Upper lobe of right lung (tissue), 1 donor: ENCODE measurements at regions not wholly inside any gene's neighbourhood (a gene's known extent, or its start where the extent isn't known, plus 50 kb on each side); places are given as distances from the start of the nearest gene placed in this dataset.
A peak's percentile ranks its signal among the peaks of the same experiment; 100 is the strongest.
"Not testable (repeated sequence)": the region's sequence is repeated elsewhere in the genome, so short reads cannot be mapped to it uniquely, and the experiment has no call there.

ENCODE experiments used
- ATAC-seq: fragments of 200-7000 bp; cut with Tn5 transposase; one replicate; pipeline ENCODE4 v1.9.1; 2020; ENCODE audit warnings: mild to moderate bottlenecking, moderate library complexity
- DNase-seq: peaks from one replicate; pipeline ENCODE4 v3.0.0-alpha.2; 2020
- H3K27ac ChIP-seq: fragments of 200-600 bp; one replicate; pipeline ENCODE4 v1.8.0; 2022
- H3K27me3 ChIP-seq: fragments of 200-600 bp; one replicate; pipeline ENCODE4 v1.8.0; 2022; ENCODE audit warnings: mild to moderate bottlenecking
- H3K36me3 ChIP-seq: fragments of 200-600 bp; one replicate; pipeline ENCODE4 v1.8.0; 2022
- H3K4me1 ChIP-seq: fragments of 200-600 bp; one replicate; pipeline ENCODE4 v1.8.0; 2022
- H3K4me3 ChIP-seq: fragments of 200-600 bp; one replicate; pipeline ENCODE4 v1.8.0; 2022; ENCODE audit warnings: mild to moderate bottlenecking
- H3K9me3 ChIP-seq: fragments of 200-600 bp; one replicate; pipeline ENCODE4 v1.8.0; 2022
- CTCF ChIP-seq: fragments of 200-600 bp; IDR thresholded peaks from one replicate; pipeline ENCODE4 v1.8.0; 2022; ENCODE audit warnings: antibody characterized with exemption
- intact Hi-C: fragments of 100-400 bp; cut with DNase I; formaldehyde crosslinking; loops from one replicate; pipeline ENCODE4 v1.11.0; 2022
- donor health status: DM: no; HTN: yes; CAD: no; lungs with severe emphysema.

GRCh38 chr4:128427832-128428366 lies 140.3 kb upstream of the PGRMC2 start:
- peak overlapping the region; percentile 56 for H3K27ac ChIP-seq
- TF ChIP-seq CTCF: peak; percentile 48

DNA sequence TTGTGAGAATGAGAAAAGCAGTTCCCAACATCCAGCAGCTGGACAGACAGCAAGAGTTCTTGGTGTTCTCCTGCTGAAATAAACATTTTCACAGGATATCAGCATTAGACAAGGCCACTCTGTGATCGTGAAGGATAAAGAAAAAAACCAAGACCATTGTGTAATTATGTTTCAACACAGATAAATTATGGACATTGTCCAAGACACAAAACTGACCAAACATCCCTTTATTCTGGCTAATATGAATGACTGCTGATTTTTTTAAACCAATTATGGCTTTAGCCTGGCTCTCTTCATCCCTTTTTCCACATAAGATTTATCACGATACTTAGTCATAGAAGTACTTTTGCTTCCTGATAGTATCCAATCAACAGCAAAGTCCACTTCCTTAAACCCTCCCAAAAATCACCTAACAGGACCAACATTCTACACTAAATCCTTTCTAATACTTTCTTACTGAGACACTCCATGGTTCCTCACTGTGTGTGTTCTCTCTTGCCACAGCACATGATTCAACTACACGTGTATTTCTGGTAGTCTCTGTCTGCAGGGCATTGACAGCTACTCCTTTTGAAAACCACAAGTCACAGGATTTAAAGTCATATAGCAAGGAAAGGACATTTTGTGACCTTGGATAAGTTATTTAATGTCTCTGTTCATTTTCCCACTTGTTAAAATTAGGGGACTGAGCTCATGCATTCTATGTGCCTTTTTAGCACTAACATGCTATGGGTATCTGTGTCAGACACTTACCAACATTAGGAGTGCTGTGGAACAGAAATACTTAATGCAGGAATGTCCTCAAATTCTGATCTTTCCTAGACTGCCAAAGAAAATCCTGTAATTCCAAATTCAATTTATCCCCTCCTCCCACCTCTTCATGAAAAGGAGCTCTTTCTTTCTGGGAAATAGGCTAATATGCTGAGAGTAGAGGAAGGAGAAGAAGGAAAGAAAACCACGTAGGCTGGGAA lies 137.2 kb upstream of the PGRMC2 start:
- DNase-seq (no peak), ATAC-seq (no peak)
- H3K27me3 ChIP-seq: no peaks in the 10 kb centered on the region
- TF ChIP-seq CTCF: no peak
- no peaks in the 10 kb centered on the region for H3K36me3 ChIP-seq
- H3K4me1 ChIP-seq: no peaks in the 10 kb centered on the region
- no peak overlapping the region for H3K27ac ChIP-seq
- H3K4me3 ChIP-seq: no peak overlapping the region
- no peaks in the 10 kb centered on the region for H3K9me3 ChIP-seq
- intact Hi-C loops: no loop called here

More at GRCh38 chr4:128427832-128428366, 140.3 kb upstream of the PGRMC2 start:
- H3K9me3 ChIP-seq: no peaks in the 10 kb centered on the region
- intact Hi-C loops: no loop called here
- H3K4me1 ChIP-seq: no peaks in the 10 kb centered on the region
- H3K4me3 ChIP-seq: peak overlapping the region; percentile 19
- H3K36me3 ChIP-seq: no peaks in the 10 kb centered on the region
- ATAC-seq (peak; percentile 99), DNase-seq (peak; percentile 70)
- H3K27me3 ChIP-seq: no peaks in the 10 kb centered on the region

DNA sequence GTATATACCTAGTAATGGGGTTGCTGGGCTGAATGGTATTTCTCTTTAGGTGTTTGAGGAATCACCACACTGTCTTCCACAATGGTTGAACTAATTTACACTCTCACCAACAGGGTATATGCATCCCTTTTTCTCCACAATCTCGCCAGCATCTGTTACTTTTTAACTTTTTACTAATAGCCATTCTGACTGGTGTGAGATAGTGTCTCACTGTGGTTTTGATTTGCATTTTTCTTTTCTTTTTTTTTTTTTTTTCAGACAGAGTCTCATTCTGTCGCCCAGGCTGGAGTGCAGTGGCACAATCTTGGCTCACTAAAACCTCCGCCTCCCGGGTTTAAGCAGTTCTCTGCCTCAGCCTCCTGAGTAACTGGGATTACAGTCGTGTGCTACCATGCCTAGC lies 134.7 kb upstream of the PGRMC2 start:
- H3K36me3 ChIP-seq, ATAC-seq, H3K9me3 ChIP-seq, H3K4me1 ChIP-seq, H3K4me3 ChIP-seq, intact Hi-C loops, H3K27ac ChIP-seq, H3K27me3 ChIP-seq, DNase-seq: not testable (repeated sequence)

GRCh38 chr4:128416921-128417320 lies 129.3 kb upstream of the PGRMC2 start:
- no peak for TF ChIP-seq CTCF
- DNase-seq (no peak), ATAC-seq (no peak)
- no peak overlapping the region for H3K27ac ChIP-seq
- no peaks in the 10 kb centered on the region for H3K27me3 ChIP-seq
- no peaks in the 10 kb centered on the region for H3K36me3 ChIP-seq
- H3K4me1 ChIP-seq: no peaks in the 10 kb centered on the region
- intact Hi-C loops: no loop called here
- no peak overlapping the region for H3K4me3 ChIP-seq
- H3K9me3 ChIP-seq: no peaks in the 10 kb centered on the region

- ATAC-seq: no peak
- H3K36me3 ChIP-seq: no peaks in the 10 kb centered on the region
- no peaks in the 10 kb centered on the region for H3K27me3 ChIP-seq
- no peaks in the 10 kb centered on the region for H3K9me3 ChIP-seq
- intact Hi-C loops: no loop called here
- no peak overlapping the region for H3K27ac ChIP-seq
- H3K4me1 ChIP-seq: no peaks in the 10 kb centered on the region
- no peak for DNase-seq
- TF ChIP-seq CTCF: no peak
- no peak overlapping the region for H3K4me3 ChIP-seq
These were observed 122.4 kb upstream of the PGRMC2 start for GRCh38 chr4:128410037-128410436.

DNA sequence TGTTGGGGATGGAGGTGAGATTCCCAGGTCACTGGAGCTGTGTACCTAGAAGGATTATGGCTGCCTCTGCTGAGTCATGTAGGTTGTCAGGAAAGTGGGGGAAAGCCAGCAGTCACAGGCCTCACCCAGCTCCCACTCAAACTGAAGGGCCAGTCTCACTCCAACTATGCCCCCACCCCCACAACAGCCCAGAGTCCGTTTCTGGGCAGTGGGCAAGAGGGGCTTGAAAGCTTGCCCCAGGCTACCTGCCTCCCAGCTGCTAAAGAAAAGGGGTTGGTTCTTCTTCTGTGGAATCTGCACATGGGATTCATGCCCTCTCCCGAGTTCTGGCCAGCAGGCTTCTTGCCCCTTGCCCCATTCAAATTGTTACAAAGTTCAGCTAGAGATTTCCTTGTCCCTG lies 116.0 kb upstream of the PGRMC2 start:
- Histone ChIP-seq H3K27me3 (no peaks in the 10 kb centered on the region), H3K27ac (no peak overlapping the region), H3K36me3 (no peaks in the 10 kb centered on the region), H3K4me3 (no peak overlapping the region), H3K9me3 (no peaks in the 10 kb centered on the region), H3K4me1 (no peaks in the 10 kb centered on the region)
- DNase-seq (no peak), ATAC-seq (no peak)
- no peak for TF ChIP-seq CTCF
- intact Hi-C loops: no loop called here
